Stimulated activated CD4-positive, alpha-beta T cell treated with anti-CD3 and anti-CD28 coated beads, Interleukin-2, amount 100 ng/mL, for 24 hours (primary cell): ENCODE measurements at regions not wholly inside any gene's neighbourhood (a gene's known extent, or its start where the extent isn't known, plus 50 kb on each side); places are given as distances from the start of the nearest gene placed in this dataset.
"Not testable (repeated sequence)": the region's sequence is repeated elsewhere in the genome, so short reads cannot be mapped to it uniquely, and the experiment has no call there.

Experiments
- DNase-seq, 2 donors: peaks; one replicate each; pipeline ENCODE4 v3.0.0-alpha.2; 2020

GRCh38 chr2:81061016-81061415 is 756.5 kb upstream of the LRRTM1 start:
- DNase-seq, result no peak

- DNase-seq, result no peak
Measured at GRCh38 chr2:81050580-81051095, 746.1 kb upstream of the LRRTM1 start.

GRCh38 chr2:81043681-81044080 is 739.1 kb upstream of the LRRTM1 start:
- no peak for DNase-seq

GRCh38 chr2:81007104-81007503 is 702.6 kb upstream of the LRRTM1 start:
- no peak for DNase-seq

GRCh38 chr2:81002906-81003305 is 698.4 kb upstream of the LRRTM1 start:
- DNase-seq, result no peak

GRCh38 chr2:80987466-80987865 is 682.9 kb upstream of the LRRTM1 start:
- DNase-seq, result no peak

GRCh38 chr2:80969900-80970299 is 665.3 kb upstream of the LRRTM1 start:
- no peak for DNase-seq

- no peak for DNase-seq
Measured at GRCh38 chr2:80968450-80968849, 663.9 kb upstream of the LRRTM1 start.

- no peak for DNase-seq
Measured at GRCh38 chr2:80947601-80948130, 643.1 kb upstream of the LRRTM1 start.

- no peak for DNase-seq
Measured at GRCh38 chr2:80943487-80943886, 638.9 kb upstream of the LRRTM1 start.

GRCh38 chr2:80942766-80943165 is 638.2 kb upstream of the LRRTM1 start:
- no peak for DNase-seq

- no peak for DNase-seq
Measured at GRCh38 chr2:80938463-80938862, 633.9 kb upstream of the LRRTM1 start.

- not testable (repeated sequence) for DNase-seq
Measured at GRCh38 chr2:80931820-80932219, 627.3 kb upstream of the LRRTM1 start.

- no peak for DNase-seq
Measured at GRCh38 chr2:80930777-80931176, 626.2 kb upstream of the LRRTM1 start.

GRCh38 chr2:80926168-80926567 is 621.6 kb upstream of the LRRTM1 start:
- DNase-seq, result no peak

GRCh38 chr2:80896576-80896975 is 592.0 kb upstream of the LRRTM1 start:
- no peak for DNase-seq

- DNase-seq, result no peak
Measured at GRCh38 chr2:80894486-80894885, 589.9 kb upstream of the LRRTM1 start.

- DNase-seq, result no peak
Measured at GRCh38 chr2:80893711-80894110, 589.2 kb upstream of the LRRTM1 start.

- DNase-seq, result no peak
Measured at GRCh38 chr2:80889009-80889408, 584.5 kb upstream of the LRRTM1 start.

- DNase-seq, result no peak
Measured at GRCh38 chr2:80887841-80888378, 583.4 kb upstream of the LRRTM1 start.

- no peak for DNase-seq
Measured at GRCh38 chr2:80874374-80874773, 569.8 kb upstream of the LRRTM1 start.

GRCh38 chr2:80869858-80870438 is 565.4 kb upstream of the LRRTM1 start:
- no peak for DNase-seq

GRCh38 chr2:80863147-80863714 is 558.7 kb upstream of the LRRTM1 start:
- no peak for DNase-seq

GRCh38 chr2:80858965-80859364 is 554.4 kb upstream of the LRRTM1 start:
- DNase-seq, result no peak
